ENCODE measurements at regions not wholly inside any gene's neighbourhood (a gene's known extent, or its start where the extent isn't known, plus 50 kb on each side); places are given as distances from the start of the nearest gene placed in this dataset.
"Not testable (repeated sequence)": the region's sequence is repeated elsewhere in the genome, so short reads cannot be mapped to it uniquely, and the experiment has no call there.

- no peak for DNase-seq
Observed at GRCh38 chr18:62442391-62442790, 80.4 kb upstream of the ZCCHC2 start.

- DNase-seq: no peak
Observed at GRCh38 chr18:62445386-62445917, 77.4 kb upstream of the ZCCHC2 start.

DNA sequence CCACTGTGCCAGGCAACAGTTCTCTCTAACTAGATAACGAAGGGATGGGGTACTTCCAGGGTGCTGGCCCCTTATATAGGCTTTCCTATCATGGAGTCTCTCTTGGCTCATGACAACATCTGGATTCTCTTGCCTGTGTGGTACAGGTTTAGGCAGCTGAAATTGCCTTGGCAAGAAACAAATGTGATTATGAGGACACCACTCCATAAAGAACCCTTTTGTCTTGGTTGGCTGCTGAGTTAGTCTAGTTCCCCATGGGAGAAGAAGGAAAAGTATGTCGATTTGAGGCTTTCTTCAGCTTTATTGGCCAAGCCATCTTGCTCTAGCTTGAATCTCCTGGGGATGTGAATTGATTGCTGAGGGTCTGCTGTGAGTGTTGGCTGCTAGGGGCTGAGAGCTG is 76.3 kb upstream of the ZCCHC2 start:
- no peak for DNase-seq

GRCh38 chr18:62447652-62448051 is 75.2 kb upstream of the ZCCHC2 start:
- DNase-seq: no peak

DNA sequence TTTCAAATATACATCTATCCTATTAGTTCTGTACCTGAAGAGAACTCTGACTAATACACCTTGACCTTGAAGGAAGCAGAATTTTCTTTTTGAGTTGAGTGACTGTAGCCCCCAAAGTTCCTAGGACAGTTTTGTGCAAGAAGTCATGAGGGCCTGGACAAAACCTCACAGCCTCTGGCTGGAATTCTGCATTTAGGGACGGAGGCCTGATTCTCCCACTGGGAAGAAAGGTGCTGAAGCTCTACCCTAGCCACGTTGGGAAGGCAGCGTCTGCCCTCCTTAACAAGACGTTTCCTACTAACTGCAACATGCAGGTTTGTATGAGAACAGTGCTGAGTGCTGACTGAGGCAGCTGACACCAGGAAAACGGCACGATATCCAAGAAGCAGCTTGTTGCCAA is 74.4 kb upstream of the ZCCHC2 start:
- DNase-seq: no peak

DNA sequence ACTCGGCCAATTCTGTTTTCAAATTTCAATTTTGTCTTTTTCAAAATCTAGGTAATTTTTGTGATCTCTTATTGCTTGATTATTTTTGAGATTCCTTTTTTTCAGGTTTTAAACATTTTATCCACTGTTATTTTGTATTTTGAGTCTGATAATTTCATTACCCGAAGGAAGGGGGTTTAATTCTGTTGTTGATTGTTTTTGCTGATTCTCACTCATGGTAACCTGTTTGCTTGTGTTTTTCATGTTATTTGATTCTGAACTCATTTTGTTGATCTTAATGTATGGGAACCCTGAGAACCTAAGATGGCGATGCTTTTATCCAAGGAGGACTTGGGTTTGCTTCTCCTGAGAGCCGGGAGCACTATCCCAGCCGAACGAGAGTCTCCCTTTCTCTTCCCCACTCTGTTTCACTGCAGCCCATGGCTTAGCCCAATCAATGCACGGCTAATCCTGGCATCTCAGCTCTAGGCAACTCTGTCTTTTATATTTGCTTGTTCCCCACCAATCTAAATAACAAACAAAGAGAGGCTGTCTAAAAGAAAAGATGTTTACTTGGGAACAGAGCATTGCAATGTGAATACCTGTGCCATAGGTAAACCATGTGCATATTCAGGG is 73.2 kb upstream of the ZCCHC2 start:
- DNase-seq: no peak

DNA sequence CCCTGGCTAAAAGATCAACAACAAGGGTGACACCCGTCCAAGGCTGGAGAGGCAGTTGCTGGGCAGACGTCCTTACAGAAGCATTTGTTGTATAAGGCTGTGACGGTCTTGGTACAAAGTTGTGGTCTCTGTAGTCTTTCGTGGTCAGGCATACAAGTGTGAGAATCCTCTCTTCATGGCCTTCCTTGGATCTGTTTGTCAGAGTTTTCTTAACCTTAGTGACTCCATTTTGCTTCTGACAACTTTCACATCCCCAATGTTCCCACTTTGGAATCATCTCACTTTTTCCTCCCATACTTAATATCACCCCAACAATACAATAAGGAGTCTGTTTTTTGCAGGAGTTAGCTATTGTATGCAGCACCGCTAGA is 72.7 kb upstream of the ZCCHC2 start:
- DNase-seq: no peak

DNA sequence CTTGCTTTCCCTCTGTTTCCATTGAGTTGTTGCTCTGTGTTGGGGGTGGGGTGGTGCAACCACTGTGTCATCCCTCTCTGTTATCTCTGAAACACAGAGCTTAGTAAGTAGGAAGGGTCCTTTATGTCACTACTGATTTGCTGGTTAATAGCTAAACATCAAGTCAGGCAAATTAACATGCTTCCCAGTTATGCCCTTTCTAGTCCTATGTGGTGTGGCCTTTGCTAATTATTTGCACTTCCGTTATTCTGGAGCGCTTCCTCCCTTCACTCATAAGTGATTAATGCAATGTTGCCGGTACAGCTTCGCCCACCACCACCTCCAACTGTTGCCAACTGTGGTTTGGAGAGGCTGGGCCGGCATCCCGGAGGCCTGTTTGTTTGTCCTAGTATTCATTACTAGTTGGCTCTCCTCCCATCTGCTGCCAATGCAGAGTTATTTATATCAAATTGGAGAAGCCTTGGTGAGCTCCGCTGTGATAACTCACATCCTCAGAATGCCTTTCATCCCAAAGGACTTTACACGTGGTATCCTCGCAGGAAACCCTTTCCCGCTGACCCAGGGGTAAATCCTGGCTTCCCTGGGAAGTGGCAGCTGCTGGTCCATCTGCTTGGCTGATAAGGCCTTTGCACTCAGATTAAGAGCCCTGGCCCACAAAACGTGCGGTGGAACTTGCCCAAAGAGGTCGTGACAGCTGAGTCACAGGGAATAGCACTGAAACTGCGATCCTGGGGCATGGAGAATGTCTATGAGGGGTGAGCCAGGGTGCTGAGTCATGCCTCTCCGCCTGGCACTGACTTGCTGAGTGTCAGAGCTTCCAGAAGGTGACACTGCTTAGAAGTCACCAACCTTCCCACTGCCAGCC is 72.0 kb upstream of the ZCCHC2 start:
- DNase-seq: peak; percentile 96

DNA sequence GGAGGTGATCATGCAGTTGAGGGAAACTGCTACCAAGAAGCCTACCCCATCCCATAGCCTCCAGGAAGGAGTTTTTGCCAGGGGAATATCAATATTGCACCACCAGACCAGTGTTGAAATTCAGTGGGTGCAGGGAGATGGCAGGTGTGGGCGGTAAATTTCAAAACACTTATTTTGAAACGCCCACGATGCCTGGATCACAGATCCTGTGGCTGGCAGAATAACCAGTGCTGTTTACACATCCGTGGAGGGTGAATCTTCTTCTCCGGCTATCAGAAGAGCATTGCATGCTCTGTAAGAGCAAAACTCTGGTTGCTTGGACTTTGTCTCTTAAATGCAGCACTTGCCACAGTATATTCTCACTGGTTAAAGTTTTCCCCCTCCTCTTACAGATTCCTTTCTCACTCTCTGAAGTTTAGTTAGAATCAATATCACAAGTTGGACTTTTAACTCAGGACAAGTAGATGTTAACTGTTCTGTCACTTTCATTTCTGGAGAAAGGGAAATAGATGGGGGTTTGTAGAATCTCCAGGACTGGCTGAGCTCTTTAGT is 70.5 kb upstream of the ZCCHC2 start:
- DNase-seq: peak; percentile 96

- DNase-seq: peak; percentile 65
Observed at GRCh38 chr18:62453864-62454263, 69.0 kb upstream of the ZCCHC2 start.

DNA sequence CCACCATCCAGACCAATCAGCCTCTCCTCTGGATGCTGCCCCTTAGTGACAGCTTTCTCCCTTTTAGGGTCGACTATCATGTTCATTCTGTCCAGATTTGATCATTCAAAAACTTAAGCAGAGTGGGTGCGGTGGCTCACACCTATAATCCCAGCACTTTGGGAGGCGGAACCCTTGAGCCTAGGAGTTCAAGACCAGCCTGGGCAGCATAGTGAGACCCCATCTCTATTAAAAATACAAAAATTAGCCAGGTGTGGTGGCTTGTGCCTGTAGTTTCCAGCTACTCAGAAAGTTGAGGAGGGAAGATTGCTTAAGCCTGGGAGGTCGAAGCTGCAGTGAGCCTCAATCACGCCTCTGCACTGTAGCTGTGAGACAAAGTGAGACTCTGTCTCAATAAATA is 68.3 kb upstream of the ZCCHC2 start:
- DNase-seq: no peak

GRCh38 chr18:62455222-62455621 is 67.6 kb upstream of the ZCCHC2 start:
- no peak for DNase-seq

DNA sequence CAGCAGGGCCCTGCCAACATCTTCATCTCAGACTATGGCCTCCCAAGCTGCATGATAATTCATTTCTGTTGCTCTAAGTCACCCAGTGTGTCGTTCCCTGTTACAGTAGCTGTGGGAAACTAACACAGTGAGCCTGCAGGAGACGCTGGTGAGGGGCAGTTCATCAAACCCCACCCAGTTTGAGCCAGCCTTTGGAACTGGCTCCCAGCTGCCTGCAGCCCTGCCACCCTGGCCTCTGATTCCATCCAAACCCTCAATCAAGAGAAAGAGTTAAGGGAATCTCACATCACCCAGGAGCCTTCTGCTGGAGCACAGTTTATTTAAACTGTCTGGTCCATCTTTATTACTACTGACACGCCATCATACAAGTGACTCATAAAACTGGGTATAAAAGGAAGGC is 64.9 kb upstream of the ZCCHC2 start:
- no peak for DNase-seq

- DNase-seq: no peak
Observed at GRCh38 chr18:62458346-62458745, 64.5 kb upstream of the ZCCHC2 start.

- no peak for DNase-seq
Observed at GRCh38 chr18:62458868-62459716, 63.7 kb upstream of the ZCCHC2 start.

GRCh38 chr18:62460851-62461300 is 61.9 kb upstream of the ZCCHC2 start:
- peak; percentile 82 for DNase-seq

GRCh38 chr18:62461591-62461990 is 61.2 kb upstream of the ZCCHC2 start:
- no peak for DNase-seq

DNA sequence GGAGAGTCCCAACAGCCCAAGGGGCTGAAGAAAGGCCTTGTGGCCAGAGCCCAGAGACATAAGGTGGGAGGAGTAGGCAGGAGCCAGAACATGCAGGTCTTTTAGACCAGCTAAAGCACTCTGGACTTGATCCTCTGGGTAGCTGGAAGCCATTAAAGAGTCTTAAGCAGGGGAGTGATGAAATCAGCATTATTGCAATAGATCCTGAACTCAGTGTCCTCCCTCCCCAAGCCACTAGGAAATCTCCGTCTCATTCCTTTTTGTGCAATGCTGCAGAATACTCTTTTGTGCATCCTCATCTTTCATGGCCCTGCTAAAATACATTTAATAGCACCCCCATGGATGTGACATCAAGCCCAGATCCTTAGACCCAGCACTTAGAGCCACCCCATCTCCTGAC is 58.6 kb upstream of the ZCCHC2 start:
- peak; percentile 67 for DNase-seq

GRCh38 chr18:62469131-62469530 is 53.7 kb upstream of the ZCCHC2 start:
- DNase-seq: not testable (repeated sequence)

Measured in inflammatory macrophage treated with lipopolysaccharide for 4 hours (primary cell).